ENCODE measurements at regions not wholly inside any gene's neighbourhood (a gene's known extent, or its start where the extent isn't known, plus 50 kb on each side); places are given as distances from the start of the nearest gene placed in this dataset.

DNA sequence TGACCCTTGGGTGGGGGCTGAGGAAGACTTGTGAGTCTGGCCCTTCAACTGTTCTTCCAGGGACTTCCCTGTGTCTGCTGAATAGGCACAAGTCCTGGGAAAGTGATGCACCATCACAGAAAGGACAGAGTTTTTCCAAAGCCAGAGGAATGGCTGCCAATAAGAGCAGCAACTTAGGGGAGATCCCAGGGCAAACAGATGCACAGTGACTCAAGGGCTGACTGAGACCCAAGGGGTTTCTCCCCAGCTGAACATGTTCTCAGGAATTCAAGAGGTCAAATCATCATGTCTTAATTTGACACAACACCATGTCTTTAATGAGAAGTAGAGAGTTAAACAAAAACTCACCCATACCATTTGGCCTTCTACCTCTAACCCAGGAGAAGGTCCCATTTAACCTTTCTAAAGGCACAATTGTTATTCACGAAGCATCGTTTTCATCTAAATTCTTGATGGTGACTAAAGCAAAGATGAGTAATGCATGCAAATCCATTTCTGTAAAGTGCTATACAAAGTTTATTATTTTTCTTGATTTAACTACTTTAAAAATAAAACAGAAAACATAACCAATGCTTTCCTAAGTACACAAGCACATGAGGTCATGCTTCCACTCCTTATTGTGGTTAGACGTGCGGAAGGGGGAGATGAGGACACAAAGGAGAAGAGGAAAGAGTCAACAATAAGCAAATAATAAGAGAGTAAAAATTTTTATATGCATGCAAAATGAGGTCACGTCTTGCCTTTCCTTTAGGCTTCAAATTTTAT lies 324.1 kb downstream of the PLK2 start:
- peaks cover 0 to 15% (median 5%) of the 10 kb centered on the region in 4 donors for H3K4me1 ChIP-seq
- intact Hi-C loops (cut with DNase I; ENCODE audit: low total_unique reads), result no loop called here
- no peaks in the 10 kb centered on the region for H3K9me3 ChIP-seq
- no peak overlapping the region for H3K27ac ChIP-seq
- TF ChIP-seq, protein P1, sequence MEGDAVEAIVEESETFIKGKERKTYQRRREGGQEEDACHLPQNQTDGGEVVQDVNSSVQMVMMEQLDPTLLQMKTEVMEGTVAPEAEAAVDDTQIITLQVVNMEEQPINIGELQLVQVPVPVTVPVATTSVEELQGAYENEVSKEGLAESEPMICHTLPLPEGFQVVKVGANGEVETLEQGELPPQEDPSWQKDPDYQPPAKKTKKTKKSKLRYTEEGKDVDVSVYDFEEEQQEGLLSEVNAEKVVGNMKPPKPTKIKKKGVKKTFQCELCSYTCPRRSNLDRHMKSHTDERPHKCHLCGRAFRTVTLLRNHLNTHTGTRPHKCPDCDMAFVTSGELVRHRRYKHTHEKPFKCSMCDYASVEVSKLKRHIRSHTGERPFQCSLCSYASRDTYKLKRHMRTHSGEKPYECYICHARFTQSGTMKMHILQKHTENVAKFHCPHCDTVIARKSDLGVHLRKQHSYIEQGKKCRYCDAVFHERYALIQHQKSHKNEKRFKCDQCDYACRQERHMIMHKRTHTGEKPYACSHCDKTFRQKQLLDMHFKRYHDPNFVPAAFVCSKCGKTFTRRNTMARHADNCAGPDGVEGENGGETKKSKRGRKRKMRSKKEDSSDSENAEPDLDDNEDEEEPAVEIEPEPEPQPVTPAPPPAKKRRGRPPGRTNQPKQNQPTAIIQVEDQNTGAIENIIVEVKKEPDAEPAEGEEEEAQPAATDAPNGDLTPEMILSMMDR (IDR thresholded peaks at IDR 0.05), result no peak
- TF ChIP-seq EP300 (IDR thresholded peaks at IDR 0.05), result no peak
- no peak for TF ChIP-seq POLR2A (IDR thresholded peaks at IDR 0.05)
- TF ChIP-seq POLR2AphosphoS5 (IDR thresholded peaks at IDR 0.05), result no peak
- no peak overlapping the region for H3K4me3 ChIP-seq
- H3K27me3 ChIP-seq, result no peaks in the 10 kb centered on the region
- no peaks in the 10 kb centered on the region for H3K36me3 ChIP-seq
- WGBS, 5 donors, result 69 to 88% (median 84%) methylated on average over 5 of the region's 5 CpGs
- no peak for DNase-seq

DNA sequence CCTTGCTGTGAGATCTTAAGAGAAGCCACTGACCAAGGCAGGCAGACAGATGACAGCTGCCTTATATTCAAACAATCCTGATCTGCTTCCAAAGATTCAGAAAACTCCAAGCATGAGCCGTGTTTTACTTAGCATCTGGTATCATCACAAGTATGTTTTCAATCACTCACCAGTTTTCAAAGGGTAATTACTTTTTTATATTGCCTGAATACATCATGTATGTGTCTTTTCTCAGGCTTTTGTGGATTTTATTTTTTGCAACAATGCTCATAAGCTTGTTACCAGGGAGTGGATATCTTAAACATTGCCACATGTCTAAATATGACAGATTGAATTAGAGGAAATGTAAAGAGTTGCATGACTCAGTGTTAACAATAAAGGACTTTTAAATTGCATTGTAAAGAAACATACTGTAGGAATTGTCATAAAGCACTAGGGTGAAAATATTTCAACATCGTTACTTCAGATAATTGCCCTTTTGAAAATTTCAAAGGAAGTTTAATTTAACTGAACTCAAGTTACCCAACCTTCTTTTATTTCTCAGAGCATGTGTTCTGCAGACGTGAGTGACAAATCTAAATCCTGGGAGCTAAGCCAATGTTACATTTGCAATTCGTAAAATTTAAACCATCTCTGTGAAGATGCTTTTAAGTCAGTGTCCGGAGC lies 326.1 kb downstream of the PLK2 start:
- H3K9me3 ChIP-seq, result no peaks in the 10 kb centered on the region
- TF ChIP-seq, protein P1 (IDR thresholded peaks at IDR 0.05), result no peak
- TF ChIP-seq POLR2A (IDR thresholded peaks at IDR 0.05) (no peak), EP300 (IDR thresholded peaks at IDR 0.05) (no peak), POLR2AphosphoS5 (IDR thresholded peaks at IDR 0.05) (no peak)
- intact Hi-C loops (cut with DNase I; ENCODE audit: low total_unique reads), result no loop called here
- peak in 1 of 2 donors; percentile 51 for DNase-seq
- no peak overlapping the region for H3K27ac ChIP-seq
- H3K4me3 ChIP-seq, result no peak overlapping the region
- no peaks in the 10 kb centered on the region for H3K36me3 ChIP-seq
- peaks cover 0 to 15% (median 5%) of the 10 kb centered on the region in 4 donors for H3K4me1 ChIP-seq
- no peaks in the 10 kb centered on the region for H3K27me3 ChIP-seq
- WGBS, 5 donors, result 30 to 47% (median 44%) methylated on average over 5 of the region's 5 CpGs

DNA sequence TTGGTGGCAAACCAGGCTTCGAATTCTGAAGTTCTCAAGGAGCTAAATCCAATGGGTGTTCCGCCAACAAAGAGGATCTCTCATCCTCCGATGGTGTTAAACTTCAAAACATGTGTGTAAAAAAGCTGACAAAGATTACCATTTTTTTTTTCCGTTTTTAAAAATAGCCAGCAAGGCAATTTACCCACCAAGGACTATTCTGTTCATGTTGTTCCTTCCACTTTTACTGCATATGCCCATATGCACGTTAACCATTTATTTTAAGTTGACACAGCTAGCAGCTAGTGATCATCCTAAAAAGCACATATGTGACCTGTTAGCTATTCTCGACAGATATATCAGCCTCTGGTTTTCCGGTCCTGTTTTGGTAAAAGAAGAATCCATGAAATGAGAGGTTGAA lies 326.7 kb downstream of the PLK2 start:
- intact Hi-C loops (cut with DNase I; ENCODE audit: low total_unique reads), result no loop called here
- H3K36me3 ChIP-seq, result no peaks in the 10 kb centered on the region
- no peaks in the 10 kb centered on the region for H3K27me3 ChIP-seq
- no peak overlapping the region for H3K4me3 ChIP-seq
- H3K4me1 ChIP-seq, result peaks cover 0 to 15% (median 5%) of the 10 kb centered on the region in 4 donors
- no peak for TF ChIP-seq POLR2AphosphoS5 (IDR thresholded peaks at IDR 0.05)
- no peak for TF ChIP-seq EP300 (IDR thresholded peaks at IDR 0.05)
- TF ChIP-seq, protein P1 (IDR thresholded peaks at IDR 0.05), result no peak
- TF ChIP-seq POLR2A (IDR thresholded peaks at IDR 0.05), result no peak
- no peak overlapping the region for H3K27ac ChIP-seq
- 69 to 84% (median 77%) methylated on average over 7 of the region's 7 CpGs for WGBS, 5 donors
- H3K9me3 ChIP-seq, result no peaks in the 10 kb centered on the region
- DNase-seq, result no peak

DNA sequence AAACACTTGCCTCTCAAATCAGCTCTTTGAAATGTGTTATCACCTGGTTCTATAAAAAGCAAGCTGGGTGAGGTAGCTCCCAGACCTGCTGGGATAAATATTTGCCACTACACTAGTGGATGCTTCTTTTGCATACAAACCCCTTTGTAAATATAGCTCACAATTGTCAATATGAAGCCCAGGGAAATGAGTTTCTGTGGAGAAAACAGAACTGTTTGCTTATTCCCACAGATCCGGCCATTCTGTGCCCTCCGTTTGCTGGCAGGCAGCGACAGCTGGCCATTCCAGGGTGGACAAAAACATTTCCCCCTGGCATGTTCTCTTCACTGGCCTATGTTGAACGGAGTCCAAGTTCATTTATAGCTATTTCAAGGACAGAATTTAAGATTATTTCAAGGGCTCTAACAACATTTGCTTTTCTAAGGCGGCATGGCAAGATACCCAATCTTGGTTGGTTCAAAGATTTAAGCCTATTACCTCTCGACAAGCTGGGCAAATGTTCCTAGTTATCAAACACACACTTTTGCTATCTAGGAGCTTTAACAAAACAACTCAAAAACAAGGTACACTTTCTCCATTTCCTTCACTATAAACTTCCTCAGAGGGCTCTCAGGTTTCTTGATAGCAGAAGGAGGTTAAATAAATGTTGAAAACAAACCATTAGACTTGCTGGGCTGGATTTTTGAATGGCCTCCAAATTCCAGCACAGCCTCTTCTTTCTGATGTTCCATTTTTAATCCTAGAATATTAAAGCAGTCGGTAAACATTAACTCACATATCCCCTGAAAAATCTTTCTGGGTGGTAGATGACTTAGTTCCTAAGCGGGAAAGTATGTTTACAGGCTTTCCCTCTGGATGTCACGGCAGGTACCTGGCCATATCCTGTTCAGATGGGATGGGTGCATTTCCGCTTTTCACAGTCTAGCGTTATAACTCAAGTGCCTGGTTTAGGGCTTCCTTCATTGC lies 332.3 kb downstream of the PLK2 start:
- 20 to 48% (median 37%) methylated on average over 11 of the region's 11 CpGs for WGBS, 5 donors
- H3K27me3 ChIP-seq, result no peaks in the 10 kb centered on the region

More for the DNA sequence above, 332.3 kb downstream of the PLK2 start:
- intact Hi-C loops (cut with DNase I; ENCODE audit: low total_unique reads), result no loop called here
- Histone ChIP-seq H3K4me1 (peaks cover 0 to 15% (median 9%) of the 10 kb centered on the region in 4 donors), H3K4me3 (peak overlapping the region in 1 of 4 donors; percentile 15), H3K27ac (peak overlapping the region; percentile 35 to 75 (median 52)), H3K9me3 (no peaks in the 10 kb centered on the region), H3K36me3 (no peaks in the 10 kb centered on the region)
- no peak for TF ChIP-seq EP300 (IDR thresholded peaks at IDR 0.05)
- TF ChIP-seq, protein P1 (IDR thresholded peaks at IDR 0.05), result no peak
- TF ChIP-seq POLR2AphosphoS5 (IDR thresholded peaks at IDR 0.05), result no peak
- no peak for TF ChIP-seq POLR2A (IDR thresholded peaks at IDR 0.05)
- peak; percentile 37 to 64 for DNase-seq

Data from stomach (tissue), 8 donors.